ENCODE measurements at regions not wholly inside any gene's neighbourhood (a gene's known extent, or its start where the extent isn't known, plus 50 kb on each side); places are given as distances from the start of the nearest gene placed in this dataset.

GRCh38 chr13:110811008-110811720 is 97.7 kb downstream of the ING1 start:
- TF ChIP-seq POLR2AphosphoS5 (IDR thresholded peaks at IDR 0.05) (no peak), CTCF (IDR thresholded peaks at IDR 0.05) (no peak)

Data from upper lobe of left lung (tissue), 4 donors.